SHP77 (cell line): ENCODE measurements at regions not wholly inside any gene's neighbourhood (a gene's known extent, or its start where the extent isn't known, plus 50 kb on each side); places are given as distances from the start of the nearest gene placed in this dataset.
"Not testable (repeated sequence)": the region's sequence is repeated elsewhere in the genome, so short reads cannot be mapped to it uniquely, and the experiment has no call there.

ENCODE experiments used
- DNase-seq, 2 experiments: peaks; one replicate each; lab custom pipeline; 2025; lab: John Stamatoyannopoulos, UW

- DNase-seq, result no peak
These were observed 85.9 kb downstream of the ASMT start for GRCh38 chrX:1700757-1701156.

DNA sequence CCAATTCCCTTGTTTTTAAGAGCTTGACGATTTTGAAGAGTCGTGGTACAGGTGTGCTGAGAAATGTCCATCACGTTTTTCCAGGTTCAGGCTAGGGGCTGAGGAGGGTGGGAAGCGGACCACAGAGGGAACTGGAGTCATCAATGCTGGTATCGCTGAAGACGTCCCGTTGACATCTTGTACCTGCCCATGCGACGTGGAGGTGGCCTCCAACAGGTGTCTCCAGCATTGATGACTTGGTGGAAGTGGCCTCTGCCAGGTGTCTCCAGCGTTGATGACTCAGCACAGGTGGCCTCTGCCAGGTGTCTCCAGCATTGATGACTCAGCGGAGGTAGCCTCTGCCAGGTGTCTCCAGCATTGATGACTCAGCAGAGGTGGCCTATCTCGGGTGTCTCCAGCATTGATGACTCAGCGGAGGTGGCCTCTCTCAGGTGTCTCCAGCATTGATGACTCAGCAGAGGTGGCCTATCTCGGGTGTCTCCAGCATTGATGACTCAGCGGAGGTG is 86.6 kb downstream of the ASMT start:
- DNase-seq, result not testable (repeated sequence)

DNA sequence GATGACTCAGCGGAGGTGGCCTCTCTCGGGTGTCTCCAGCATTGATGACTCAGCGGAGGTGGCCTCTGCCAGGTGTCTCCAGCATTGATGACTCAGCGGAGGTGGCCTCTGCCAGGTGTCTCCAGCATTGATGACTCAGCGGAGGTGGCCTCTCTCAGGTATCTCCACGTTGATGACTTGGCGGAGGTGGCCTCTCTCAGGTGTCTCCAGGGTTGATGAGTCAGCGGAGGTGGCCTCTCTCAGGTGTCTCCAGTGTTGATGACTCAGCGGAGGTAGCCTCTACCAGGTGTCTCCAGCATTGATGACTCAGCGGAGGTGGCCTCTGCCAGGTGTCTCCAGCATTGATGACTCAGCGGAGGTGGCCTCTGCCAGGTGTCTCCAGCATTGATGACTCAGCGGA is 87.3 kb downstream of the ASMT start:
- not testable (repeated sequence) for DNase-seq

- DNase-seq, result not testable (repeated sequence)
These were observed 87.7 kb downstream of the ASMT start for GRCh38 chrX:1702557-1702956.

GRCh38 chrX:1709277-1709676 is 94.4 kb downstream of the ASMT start:
- DNase-seq, result not testable (repeated sequence)

DNA sequence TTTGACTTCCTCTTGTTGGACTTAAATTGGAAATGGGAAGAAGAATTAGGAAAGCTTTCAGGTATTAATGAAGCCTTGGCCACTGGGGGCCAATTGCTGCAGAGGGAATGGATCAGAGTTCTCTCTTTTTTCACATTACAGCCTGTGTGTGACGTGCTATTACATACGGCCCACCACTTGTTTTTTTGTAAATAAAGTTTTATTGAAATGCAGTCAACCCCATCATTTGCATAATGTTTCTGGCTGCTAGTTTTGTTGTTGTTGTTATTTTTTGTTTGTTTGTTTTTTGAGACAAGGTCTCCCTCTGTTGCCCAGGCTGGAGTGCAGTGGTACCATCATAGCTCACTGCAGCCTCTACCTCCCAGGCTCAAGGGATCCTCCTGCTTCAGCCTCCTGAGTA is 98.4 kb downstream of the ASMT start:
- DNase-seq, result no peak

GRCh38 chrX:1717373-1717772 is 102.5 kb downstream of the ASMT start:
- no peak for DNase-seq

DNA sequence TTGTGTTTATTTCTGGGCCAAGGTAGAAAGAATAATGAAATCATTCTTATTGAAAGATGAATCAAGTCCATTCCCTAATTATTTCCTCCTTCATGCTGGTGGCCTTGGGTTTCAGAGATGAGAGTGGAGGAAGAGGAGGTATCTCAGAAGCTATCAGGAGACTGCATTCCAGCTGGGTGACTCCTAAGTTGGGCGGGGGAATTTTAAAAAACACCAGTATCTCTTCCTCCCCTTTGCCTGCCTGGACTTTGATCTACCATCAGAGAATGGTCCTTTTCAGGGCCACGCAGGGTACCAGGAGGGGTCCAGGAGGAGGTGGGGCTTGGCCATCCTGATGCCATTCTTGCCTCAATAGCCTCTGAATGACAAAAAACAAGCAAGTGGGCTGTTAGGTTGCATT is 104.4 kb downstream of the ASMT start:
- DNase-seq, result no peak

GRCh38 chrX:1720836-1721235 is 106.0 kb downstream of the ASMT start:
- no peak for DNase-seq

DNA sequence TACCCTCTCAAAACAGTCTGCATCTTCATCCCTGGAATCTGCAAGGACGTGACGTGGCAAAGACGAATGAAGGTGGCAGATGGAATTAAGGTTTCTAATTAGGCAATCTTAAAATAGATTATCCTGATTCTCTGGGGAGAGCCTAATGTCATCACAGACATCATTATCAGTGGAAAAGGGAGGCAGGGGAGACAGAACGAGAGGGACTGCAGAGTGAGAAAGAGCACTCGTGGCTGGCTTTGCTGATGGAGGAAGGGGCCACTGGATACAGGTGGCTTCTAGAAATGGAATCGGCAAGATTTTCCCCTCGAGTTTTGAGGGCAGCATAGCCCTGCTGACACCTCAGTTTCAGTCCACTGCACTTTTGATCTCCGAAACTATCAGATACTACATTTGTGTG is 110.6 kb downstream of the ASMT start:
- DNase-seq, result no peak

DNA sequence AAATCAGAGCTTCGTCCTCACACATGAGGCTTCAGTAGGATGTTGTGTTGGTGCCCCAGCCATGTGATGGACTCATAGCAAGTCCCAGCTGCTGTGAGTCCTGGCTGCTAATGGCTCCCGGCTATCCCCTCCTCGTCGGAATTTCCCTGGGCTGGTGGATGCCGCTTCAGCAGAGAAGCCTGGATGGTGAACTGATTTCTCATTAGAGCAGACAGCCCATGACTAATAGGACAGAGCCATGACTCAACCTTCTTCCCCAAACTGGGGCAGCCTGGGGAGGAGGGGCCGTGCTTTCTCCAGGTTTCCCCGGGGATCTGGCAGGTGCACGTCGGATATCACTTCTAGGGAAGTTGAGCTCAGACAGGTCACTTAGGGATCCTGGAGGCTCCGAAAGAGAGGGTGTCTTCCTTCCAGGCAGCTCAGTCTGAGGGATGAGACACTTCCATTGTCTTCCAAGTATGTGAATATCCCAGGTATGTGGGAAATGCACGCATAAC is 112.7 kb downstream of the ASMT start:
- no peak for DNase-seq

DNA sequence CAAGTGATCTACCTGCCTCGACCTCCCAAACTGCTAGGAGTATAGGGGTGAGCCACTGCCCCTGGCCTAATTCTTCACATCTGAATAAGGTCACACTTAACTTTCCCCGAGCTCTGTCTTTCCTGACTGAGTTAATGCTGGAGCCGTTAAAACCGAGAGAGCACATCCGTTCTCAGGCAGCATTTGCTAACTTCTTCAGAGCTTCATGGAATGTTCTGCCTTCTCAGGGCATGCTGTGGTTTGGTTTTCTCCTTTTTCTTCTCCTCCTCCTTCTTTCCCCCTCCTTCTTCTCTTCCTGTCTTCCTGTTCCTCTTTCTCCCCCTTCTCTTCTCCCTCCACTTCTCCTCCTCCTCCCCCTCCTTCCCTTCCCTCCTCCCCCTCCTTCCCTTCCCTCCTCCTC is 119.9 kb downstream of the ASMT start:
- no peak for DNase-seq

DNA sequence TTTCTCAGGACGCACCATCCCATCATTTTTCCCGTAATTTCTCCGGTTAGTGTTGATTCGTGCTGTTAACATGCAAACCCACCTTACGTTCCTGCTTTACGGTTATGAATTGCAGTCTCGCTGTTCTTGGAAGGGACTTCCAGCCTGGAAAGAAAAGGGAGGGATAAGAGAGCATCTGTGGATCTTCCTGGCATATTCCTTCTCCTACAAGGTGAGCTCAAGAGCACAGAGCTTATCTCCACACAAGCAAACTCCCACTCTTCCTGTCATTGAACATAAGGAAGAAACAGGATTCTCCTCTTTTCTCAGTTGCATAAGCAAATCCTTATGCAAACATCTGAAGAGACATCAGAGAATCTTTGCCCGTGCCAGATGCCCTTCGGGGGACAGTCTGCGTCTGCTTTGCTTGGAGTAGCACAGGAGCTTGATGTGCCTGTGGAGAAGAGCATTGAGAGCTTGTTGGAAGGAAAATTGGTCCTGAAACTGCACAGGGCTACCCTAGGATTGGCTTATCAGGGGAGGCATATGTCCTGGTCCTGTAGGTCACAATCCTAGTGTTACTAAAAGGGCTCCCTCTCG is 127.0 kb downstream of the ASMT start:
- no peak for DNase-seq

DNA sequence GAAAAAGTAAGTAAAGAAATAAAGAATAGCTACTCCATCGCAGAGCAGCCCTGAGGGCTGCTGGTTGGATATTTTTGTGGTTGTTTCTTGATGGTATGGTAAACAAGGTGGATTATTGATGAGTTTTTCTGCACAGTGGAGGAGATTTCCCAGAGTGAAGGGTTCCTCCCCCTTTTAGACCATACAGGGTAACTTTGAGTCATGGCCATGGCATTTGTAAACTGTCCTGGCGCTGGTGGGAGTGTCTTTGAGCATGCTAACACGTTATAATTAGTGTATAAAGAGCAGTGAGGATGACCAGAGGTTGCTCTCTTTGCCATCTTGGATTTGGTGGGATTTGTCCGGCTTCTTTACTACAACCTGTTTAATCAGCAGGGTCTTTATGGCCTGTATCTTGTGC is 128.2 kb downstream of the ASMT start:
- DNase-seq, result no peak

GRCh38 chrX:1743663-1744062 is 128.8 kb downstream of the ASMT start:
- DNase-seq, result no peak

GRCh38 chrX:1748408-1748807 is 133.5 kb downstream of the ASMT start:
- DNase-seq, result no peak

DNA sequence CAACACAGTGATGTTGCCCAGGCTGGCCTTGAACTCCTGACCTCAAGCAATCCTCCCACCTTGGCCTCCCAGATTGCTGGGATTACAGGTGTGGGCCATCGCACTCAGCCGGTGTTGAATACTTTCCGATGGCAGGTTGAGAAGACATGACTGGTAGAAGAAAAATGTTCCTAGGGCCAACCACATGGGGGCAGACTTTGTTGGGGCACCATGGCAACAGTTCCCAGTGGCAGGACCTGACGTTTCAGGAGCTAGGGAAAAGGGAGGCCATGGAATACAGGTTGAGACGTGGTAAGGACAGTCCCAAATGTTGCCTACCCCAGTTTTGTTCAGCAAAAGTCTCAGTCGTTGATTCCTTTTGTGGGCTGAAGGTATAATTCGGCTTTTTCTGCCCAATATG is 134.6 kb downstream of the ASMT start:
- DNase-seq, result no peak

GRCh38 chrX:1750267-1750666 is 135.4 kb downstream of the ASMT start:
- no peak for DNase-seq

GRCh38 chrX:1751781-1752180 is 136.9 kb downstream of the ASMT start:
- no peak for DNase-seq

DNA sequence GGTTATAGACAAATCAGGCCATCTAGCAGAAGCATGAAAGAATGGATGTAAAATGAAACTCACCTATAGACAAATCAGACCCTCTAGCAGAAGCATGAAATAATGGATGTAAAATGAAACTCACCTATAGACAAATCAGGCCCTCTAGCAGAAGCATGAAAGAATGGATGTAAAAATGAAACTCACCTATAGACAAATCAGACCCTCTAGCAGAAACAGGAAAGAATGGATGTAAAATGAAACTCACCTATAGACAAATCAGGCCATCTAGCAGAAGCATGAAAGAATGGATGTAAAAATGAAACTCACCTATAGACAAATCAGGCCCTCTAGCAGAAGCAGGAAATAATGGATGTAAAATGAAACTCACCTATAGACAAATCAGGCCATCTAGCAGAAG is 137.9 kb downstream of the ASMT start:
- not testable (repeated sequence) for DNase-seq

GRCh38 chrX:1754077-1754476 is 139.2 kb downstream of the ASMT start:
- DNase-seq, result no peak

- no peak for DNase-seq
These were observed 148.4 kb downstream of the ASMT start for GRCh38 chrX:1763294-1763693.

GRCh38 chrX:1764883-1765364 is 150.1 kb downstream of the ASMT start:
- DNase-seq, result not testable (repeated sequence)

- DNase-seq, result peak in 1 of 2 experiments; percentile 32
These were observed 152.2 kb downstream of the ASMT start for GRCh38 chrX:1767026-1767425.
